ENCODE measurements at regions not wholly inside any gene's neighbourhood (a gene's known extent, or its start where the extent isn't known, plus 50 kb on each side); places are given as distances from the start of the nearest gene placed in this dataset.
A peak's percentile ranks its signal among the peaks of the same experiment; 100 is the strongest.
"Not testable (repeated sequence)": the region's sequence is repeated elsewhere in the genome, so short reads cannot be mapped to it uniquely, and the experiment has no call there.

- peaks cover 5% of the 10 kb centered on the region for H3K27me3 Mint-ChIP-seq
- H3K36me3 Mint-ChIP-seq (ENCODE audit: low read depth): no peaks in the 10 kb centered on the region
- H3K27ac Mint-ChIP-seq: no peak overlapping the region
- no peak overlapping the region for H3K4me3 Mint-ChIP-seq
- ATAC-seq (replicated peaks): no peak
- no peaks in the 10 kb centered on the region for H3K9me3 Mint-ChIP-seq
- H3K4me1 Mint-ChIP-seq: no peaks in the 10 kb centered on the region
Measured at GRCh38 chr12:116434155-116435011, 124.8 kb upstream of the MAP1LC3B2 start.

DNA sequence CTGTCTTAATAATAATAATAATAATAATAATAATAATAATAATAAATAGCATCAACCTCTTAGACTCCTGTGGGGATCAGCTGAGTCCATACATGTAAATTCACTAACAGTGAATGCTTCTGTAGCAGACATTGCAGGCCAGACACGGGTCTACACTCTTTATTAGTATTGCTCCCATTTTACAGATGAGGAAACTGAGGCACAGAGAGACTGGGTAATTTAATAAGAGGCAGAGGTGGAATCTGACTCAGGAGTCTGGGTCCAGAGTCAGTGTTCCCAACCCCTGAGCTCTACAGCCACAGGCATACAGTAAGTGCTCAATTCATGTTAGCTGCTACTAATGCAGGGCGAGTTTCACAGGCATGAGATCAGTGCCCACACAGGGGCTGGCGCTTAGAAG lies 123.2 kb upstream of the MAP1LC3B2 start:
- H3K27ac Mint-ChIP-seq: no peak overlapping the region
- H3K4me1 Mint-ChIP-seq: no peaks in the 10 kb centered on the region
- H3K9me3 Mint-ChIP-seq: no peaks in the 10 kb centered on the region
- no peak for ATAC-seq (replicated peaks)
- no peak overlapping the region for H3K4me3 Mint-ChIP-seq
- peaks cover 5% of the 10 kb centered on the region for H3K27me3 Mint-ChIP-seq
- no peaks in the 10 kb centered on the region for H3K36me3 Mint-ChIP-seq (ENCODE audit: low read depth)

- Mint-ChIP-seq H3K4me1 (no peaks in the 10 kb centered on the region), H3K4me3 (no peak overlapping the region), H3K9me3 (no peaks in the 10 kb centered on the region), H3K27ac (no peak overlapping the region), H3K36me3 (ENCODE audit: low read depth) (no peaks in the 10 kb centered on the region), H3K27me3 (peaks cover 5% of the 10 kb centered on the region)
- no peak for ATAC-seq (replicated peaks)
Measured at GRCh38 chr12:116436561-116437249, 122.5 kb upstream of the MAP1LC3B2 start.

DNA sequence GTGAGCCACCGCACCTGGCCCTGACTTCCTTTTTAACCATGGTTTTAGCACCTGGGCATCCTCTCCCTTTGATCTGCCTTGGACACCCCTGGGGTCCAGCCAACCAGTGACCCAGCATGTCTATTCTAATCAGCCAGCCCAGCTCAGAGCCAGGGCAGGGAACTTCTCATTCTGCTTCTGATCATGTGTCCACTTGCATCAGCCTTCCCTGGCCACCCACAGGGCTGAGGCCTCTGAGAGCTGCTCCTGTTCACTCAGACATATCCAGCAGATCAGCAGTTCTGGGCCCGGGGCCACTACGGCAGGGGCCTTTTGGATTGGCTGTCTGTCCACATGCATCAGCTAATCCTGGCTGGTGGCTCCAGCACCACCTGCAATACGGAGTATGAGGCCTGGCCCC lies 117.9 kb upstream of the MAP1LC3B2 start:
- Mint-ChIP-seq H3K9me3 (no peaks in the 10 kb centered on the region), H3K36me3 (ENCODE audit: low read depth) (no peaks in the 10 kb centered on the region), H3K27ac (no peak overlapping the region), H3K4me3 (no peak overlapping the region), H3K4me1 (no peaks in the 10 kb centered on the region), H3K27me3 (peaks cover 5% of the 10 kb centered on the region)
- no peak for ATAC-seq (replicated peaks)

GRCh38 chr12:116442304-116442703 lies 116.9 kb upstream of the MAP1LC3B2 start:
- Mint-ChIP-seq H3K27me3 (peaks cover 5% of the 10 kb centered on the region), H3K9me3 (no peaks in the 10 kb centered on the region), H3K4me3 (no peak overlapping the region), H3K4me1 (peaks cover 4% of the 10 kb centered on the region), H3K27ac (no peak overlapping the region), H3K36me3 (ENCODE audit: low read depth) (no peaks in the 10 kb centered on the region)
- no peak for ATAC-seq (replicated peaks)

GRCh38 chr12:116442946-116443345 lies 116.2 kb upstream of the MAP1LC3B2 start:
- peaks cover 4% of the 10 kb centered on the region for H3K4me1 Mint-ChIP-seq
- no peaks in the 10 kb centered on the region for H3K9me3 Mint-ChIP-seq
- no peak for ATAC-seq (replicated peaks)
- H3K4me3 Mint-ChIP-seq: no peak overlapping the region
- peaks cover 1% of the 10 kb centered on the region for H3K27me3 Mint-ChIP-seq
- no peaks in the 10 kb centered on the region for H3K36me3 Mint-ChIP-seq (ENCODE audit: low read depth)
- H3K27ac Mint-ChIP-seq: no peak overlapping the region

DNA sequence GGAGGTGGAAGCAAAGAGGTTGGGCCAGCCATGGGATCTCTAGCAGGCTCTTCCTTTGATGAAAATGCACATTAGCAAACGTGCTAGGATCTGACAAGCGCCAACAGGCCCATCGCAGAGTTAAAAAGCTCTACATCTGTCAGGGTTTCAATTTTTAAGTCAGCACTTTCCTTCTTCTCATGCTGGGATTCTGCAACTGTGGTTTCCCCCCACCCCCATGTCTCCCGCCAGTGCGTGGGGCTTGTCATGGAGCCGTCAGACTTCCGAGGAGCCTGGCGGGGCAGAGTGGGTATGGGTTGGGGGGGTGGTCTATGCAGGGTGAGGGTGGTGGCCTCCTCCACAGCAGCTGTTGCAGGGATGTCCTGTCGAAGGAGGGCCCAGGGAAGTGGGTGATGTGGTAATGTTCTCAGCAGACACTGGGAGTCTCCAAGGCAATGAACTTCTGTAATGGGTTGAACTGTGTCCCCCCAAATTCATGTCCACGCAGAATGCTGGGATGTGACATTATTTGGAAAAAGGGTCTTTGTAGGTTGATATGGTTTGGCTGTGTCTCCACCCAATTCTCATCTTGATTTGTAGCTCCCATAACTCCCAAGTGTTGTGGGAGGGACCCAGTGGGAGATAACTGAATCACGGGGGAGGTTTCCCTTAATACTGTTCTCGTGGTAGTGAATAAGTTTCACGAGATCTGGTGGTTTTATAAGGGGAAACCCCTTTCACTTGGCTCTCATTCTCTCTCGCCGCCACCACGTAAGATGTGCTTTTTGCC lies 115.2 kb upstream of the MAP1LC3B2 start:
- Mint-ChIP-seq H3K4me3 (no peak overlapping the region), H3K4me1 (peaks cover 4% of the 10 kb centered on the region)
- peak; percentile 69 for ATAC-seq (replicated peaks)

GRCh38 chr12:116444590-116444943 lies 114.6 kb upstream of the MAP1LC3B2 start:
- Mint-ChIP-seq H3K36me3 (ENCODE audit: low read depth) (no peaks in the 10 kb centered on the region), H3K27me3 (no peaks in the 10 kb centered on the region), H3K9me3 (no peaks in the 10 kb centered on the region), H3K27ac (no peak overlapping the region), H3K4me1 (peaks cover 4% of the 10 kb centered on the region), H3K4me3 (no peak overlapping the region)
- ATAC-seq (replicated peaks): no peak

More for the DNA sequence above, 115.2 kb upstream of the MAP1LC3B2 start:
- Mint-ChIP-seq H3K36me3 (ENCODE audit: low read depth) (no peaks in the 10 kb centered on the region), H3K9me3 (no peaks in the 10 kb centered on the region), H3K27me3 (no peaks in the 10 kb centered on the region), H3K27ac (no peak overlapping the region)

DNA sequence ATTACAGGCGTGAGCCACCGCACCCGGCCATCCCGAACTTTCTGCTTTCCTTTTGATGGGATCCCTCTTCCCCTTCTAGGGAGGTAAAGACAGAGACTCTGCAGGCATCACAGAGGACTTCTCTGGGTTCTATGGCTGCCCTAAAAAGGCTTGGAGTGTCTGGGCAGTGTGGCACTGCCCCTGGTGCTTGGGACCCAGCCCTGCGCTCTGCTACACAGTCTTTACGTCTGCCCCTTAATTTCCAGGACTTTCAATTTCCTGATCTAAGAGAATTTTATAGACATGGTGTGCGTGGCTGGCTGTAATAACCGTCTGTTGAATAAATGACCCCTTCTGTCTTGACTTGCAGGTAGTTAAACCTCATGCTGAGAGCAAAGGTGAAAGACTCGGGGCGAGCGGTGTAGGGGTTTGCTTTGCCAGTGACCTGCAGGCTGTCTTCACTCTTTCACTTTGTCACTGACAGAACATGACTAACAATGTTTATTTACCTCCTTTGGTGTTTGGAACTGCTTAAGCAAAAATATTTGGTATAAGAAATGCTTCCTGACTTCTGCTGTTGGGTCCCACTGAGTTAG lies 110.9 kb upstream of the MAP1LC3B2 start:
- Mint-ChIP-seq H3K4me3 (no peak overlapping the region), H3K4me1 (peaks cover 4% of the 10 kb centered on the region), H3K9me3 (no peaks in the 10 kb centered on the region), H3K36me3 (ENCODE audit: low read depth) (no peaks in the 10 kb centered on the region), H3K27me3 (no peaks in the 10 kb centered on the region), H3K27ac (no peak overlapping the region)
- no peak for ATAC-seq (replicated peaks)

GRCh38 chr12:116450406-116450910 lies 108.7 kb upstream of the MAP1LC3B2 start:
- Mint-ChIP-seq H3K27me3 (no peaks in the 10 kb centered on the region), H3K36me3 (ENCODE audit: low read depth) (no peaks in the 10 kb centered on the region), H3K4me1 (peaks cover 4% of the 10 kb centered on the region), H3K9me3 (no peaks in the 10 kb centered on the region), H3K27ac (no peak overlapping the region), H3K4me3 (no peak overlapping the region)
- no peak for ATAC-seq (replicated peaks)

GRCh38 chr12:116452975-116453374 lies 106.2 kb upstream of the MAP1LC3B2 start:
- not testable (repeated sequence) for ATAC-seq (replicated peaks); H3K4me3 Mint-ChIP-seq; H3K4me1 Mint-ChIP-seq; H3K27ac Mint-ChIP-seq; H3K27me3 Mint-ChIP-seq; H3K36me3 Mint-ChIP-seq (ENCODE audit: low read depth); H3K9me3 Mint-ChIP-seq

GRCh38 chr12:116453631-116454030 lies 105.5 kb upstream of the MAP1LC3B2 start:
- H3K4me1 Mint-ChIP-seq: no peaks in the 10 kb centered on the region
- no peak overlapping the region for H3K4me3 Mint-ChIP-seq
- H3K36me3 Mint-ChIP-seq (ENCODE audit: low read depth): no peaks in the 10 kb centered on the region
- no peaks in the 10 kb centered on the region for H3K9me3 Mint-ChIP-seq
- H3K27ac Mint-ChIP-seq: no peak overlapping the region
- ATAC-seq (replicated peaks): no peak
- peaks cover 5% of the 10 kb centered on the region for H3K27me3 Mint-ChIP-seq

DNA sequence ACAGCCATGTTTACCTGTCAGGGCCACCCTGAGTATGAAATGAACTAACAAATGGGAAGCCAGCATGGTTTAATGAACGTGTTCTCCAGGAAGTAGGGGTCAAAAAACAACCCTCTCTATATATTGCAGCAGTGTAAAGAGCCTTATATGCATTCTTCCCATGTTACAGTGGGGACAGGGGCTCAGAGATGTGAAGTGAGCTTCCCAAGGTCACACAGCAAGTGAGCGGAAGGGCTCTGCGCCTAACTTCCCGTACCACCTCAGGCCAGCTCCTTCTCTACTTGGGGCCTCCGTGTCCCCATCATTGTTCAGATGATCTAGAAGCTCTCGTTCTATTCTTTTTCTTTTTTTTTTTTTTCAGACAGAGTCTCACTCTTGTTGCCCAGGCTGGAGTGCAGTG lies 105.1 kb upstream of the MAP1LC3B2 start:
- peaks cover 5% of the 10 kb centered on the region for H3K27me3 Mint-ChIP-seq
- H3K4me3 Mint-ChIP-seq: no peak overlapping the region
- no peaks in the 10 kb centered on the region for H3K36me3 Mint-ChIP-seq (ENCODE audit: low read depth)
- no peaks in the 10 kb centered on the region for H3K9me3 Mint-ChIP-seq
- H3K27ac Mint-ChIP-seq: no peak overlapping the region
- no peak for ATAC-seq (replicated peaks)
- H3K4me1 Mint-ChIP-seq: no peaks in the 10 kb centered on the region

DNA sequence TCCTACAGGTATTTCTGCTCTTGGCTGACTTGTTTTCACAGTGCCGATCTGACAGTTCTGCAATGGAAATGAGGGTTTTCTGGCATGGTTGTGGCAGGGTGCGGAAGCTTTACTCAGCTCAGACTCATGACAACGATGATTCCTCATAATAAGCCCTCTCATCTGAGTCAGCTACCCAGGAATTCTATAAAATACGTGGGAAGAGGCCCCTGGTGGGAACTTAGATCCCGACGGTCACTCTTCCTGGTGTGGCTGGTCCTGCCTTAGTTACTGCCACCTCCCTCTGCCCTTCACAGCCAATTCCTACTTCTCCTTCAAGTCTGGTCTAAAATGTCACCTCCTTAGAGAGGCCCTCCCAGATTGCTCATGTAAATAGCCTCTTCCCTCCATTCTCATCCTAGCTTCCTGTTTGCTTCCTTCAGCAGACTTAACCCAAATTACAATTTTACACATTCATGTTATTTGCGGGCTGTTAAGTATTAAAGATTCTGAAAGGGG lies 104.2 kb upstream of the MAP1LC3B2 start:
- no peak overlapping the region for H3K27ac Mint-ChIP-seq
- peaks cover 5% of the 10 kb centered on the region for H3K27me3 Mint-ChIP-seq

More for the DNA sequence above, 104.2 kb upstream of the MAP1LC3B2 start:
- Mint-ChIP-seq H3K4me3 (no peak overlapping the region), H3K9me3 (no peaks in the 10 kb centered on the region), H3K36me3 (ENCODE audit: low read depth) (no peaks in the 10 kb centered on the region), H3K4me1 (no peaks in the 10 kb centered on the region)
- ATAC-seq (replicated peaks): no peak
